HG02943 (cell line): ENCODE measurements at regions not wholly inside any gene's neighbourhood (a gene's known extent, or its start where the extent isn't known, plus 50 kb on each side); places are given as distances from the start of the nearest gene placed in this dataset.

Experiments
- ATAC-seq: cut with Tn5 transposase; IDR thresholded peaks from one replicate; pipeline ENCODE4 v1.9.1; 2021; ENCODE audit warnings: mild to moderate bottlenecking, low read depth, moderate library complexity; ENCODE audit not compliant: unreplicated experiment

- ATAC-seq = no peak
Observed at GRCh38 chr10:78765726-78766335, 302.9 kb upstream of the ZMIZ1 start.

DNA sequence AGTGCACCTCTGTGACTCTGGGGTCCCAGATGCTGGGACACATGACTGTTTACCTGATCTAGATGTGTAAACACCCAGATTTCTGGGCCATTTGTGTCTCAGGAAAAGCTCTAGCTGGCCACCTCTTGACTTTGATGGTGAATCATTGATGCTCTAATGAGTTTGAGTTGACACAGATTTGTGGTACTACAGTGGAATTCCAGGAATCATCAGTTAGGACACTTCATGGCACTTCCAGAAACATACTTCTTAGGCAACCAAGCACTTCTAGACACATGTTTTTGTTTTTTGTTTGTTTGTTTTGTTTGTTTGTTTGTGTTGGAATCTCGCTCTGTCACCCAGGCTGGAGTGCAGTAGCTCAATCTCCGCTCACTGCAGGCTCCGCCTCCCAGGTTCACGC, 302.2 kb upstream of the ZMIZ1 start:
- no peak for ATAC-seq

DNA sequence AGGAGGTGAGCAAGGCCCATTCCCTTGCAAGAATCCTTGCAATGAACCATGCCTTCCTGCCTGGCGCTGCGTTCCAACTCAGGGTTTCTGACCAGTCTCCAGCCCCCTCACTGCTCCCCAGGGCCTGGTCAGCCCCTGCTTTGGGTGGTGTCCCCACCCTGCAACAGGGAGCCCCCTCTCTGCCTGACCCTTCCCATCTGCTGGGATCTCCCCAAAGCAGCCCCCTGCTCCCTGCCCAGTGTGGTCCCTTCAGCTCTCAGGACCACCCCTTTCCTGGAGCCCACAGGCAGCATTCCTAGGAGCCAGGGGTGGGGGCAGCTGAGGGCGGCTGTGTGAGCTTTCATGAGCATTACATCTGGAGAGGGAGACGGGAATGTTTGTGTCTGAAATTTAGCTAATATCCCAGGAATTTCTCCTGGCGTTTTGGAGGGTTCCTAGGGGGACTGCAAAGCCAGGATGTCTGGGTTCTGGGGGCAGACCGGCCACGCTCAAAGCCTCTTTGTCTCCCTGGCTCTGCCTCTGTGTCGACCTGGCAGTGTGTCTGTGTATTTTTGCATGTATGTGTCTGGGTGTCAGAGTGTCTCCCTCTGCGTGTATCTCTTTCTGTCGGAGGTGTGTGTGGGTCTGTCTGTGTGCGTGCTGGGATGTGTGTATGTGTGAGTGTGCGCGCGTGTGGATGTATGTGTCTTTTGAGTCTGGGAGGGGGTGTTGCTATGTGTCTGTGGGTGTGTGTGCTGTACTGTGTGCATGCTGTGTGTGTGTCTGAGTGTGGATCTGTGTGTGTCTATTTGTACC, 300.5 kb upstream of the ZMIZ1 start:
- no peak for ATAC-seq

DNA sequence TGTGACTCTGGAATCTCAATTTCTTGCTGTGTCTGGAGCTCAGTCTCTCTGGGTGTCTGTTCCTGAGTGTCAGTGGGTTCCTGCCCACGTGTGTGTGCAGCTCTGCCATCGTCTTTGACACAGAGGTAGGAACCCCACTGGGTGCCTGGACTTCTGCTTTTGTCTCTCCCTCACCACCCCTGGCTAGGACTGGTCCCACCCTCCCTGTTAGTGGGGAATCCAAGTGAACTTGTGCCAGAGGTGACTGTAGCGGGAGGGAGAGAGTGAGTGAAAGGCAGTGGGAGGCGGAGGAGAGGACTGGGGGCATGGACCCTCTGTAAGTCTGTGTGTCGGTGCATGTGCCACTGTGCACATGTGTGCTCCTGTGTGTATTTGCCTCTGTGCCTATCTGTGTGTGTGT, 299.9 kb upstream of the ZMIZ1 start:
- no peak for ATAC-seq

DNA sequence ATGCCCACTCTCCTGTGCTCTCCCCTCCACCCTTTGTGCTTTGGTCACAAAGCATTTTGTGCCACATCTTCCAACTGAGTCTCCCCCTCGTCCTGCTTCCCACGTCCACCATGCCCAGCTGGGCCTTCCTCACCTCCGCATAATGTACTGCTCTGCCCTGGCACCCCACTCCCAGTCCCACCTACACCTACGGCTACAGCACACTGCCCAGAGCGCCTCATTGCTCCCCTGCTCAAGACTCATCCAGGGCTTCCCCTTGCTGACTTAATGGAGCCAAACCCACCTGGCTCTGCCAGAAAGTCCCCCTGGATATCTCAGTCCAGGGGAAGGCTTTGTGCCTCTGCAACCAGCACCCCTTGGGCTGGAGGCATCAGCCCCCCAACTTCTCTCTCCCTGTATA, 299.2 kb upstream of the ZMIZ1 start:
- no peak for ATAC-seq

- ATAC-seq = no peak
Observed at GRCh38 chr10:78770167-78771090, 298.3 kb upstream of the ZMIZ1 start.

DNA sequence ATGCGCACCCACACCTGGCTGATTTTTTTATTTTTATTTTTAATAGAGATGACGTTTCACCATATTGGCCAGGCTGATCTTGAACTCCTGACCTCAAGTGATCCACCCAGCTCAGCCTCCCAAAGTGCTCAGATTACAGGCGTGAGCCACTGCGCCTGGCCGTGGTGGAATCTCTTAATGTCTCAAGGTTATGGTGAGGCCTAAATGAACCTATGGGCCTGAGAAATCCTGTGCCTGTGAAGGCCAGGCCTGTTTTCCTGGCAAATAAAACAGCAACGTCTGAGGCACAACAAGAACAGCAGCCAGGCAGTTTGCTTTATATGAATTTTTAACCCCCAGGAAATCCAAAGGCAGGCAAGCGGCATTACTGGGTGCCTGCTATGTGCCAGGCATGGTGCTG, 297.5 kb upstream of the ZMIZ1 start:
- ATAC-seq = no peak

- ATAC-seq = no peak
Observed at GRCh38 chr10:78771808-78772455, 296.8 kb upstream of the ZMIZ1 start.

DNA sequence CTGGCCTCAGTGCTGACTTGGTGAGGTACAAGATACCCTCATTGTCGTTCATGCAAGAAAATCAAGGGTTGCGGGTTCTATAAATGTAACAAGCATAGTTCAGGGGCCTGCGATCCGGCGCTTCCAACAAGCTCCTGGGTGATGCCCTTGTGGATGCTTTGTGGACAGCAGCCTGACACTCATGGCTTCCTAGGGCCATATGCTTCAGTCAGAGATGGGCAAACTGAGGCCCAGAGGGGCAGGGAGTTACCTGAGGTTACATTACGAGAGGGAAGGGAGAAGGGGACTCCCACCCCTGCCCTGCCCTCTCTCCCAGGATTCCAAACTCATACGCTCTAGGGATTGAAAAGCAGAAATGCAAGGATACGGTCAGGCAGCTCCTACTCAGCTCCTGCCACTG, 296.3 kb upstream of the ZMIZ1 start:
- no peak for ATAC-seq

GRCh38 chr10:78772986-78773530, 295.7 kb upstream of the ZMIZ1 start:
- ATAC-seq = no peak

GRCh38 chr10:78774614-78774998, 294.2 kb upstream of the ZMIZ1 start:
- no peak for ATAC-seq

DNA sequence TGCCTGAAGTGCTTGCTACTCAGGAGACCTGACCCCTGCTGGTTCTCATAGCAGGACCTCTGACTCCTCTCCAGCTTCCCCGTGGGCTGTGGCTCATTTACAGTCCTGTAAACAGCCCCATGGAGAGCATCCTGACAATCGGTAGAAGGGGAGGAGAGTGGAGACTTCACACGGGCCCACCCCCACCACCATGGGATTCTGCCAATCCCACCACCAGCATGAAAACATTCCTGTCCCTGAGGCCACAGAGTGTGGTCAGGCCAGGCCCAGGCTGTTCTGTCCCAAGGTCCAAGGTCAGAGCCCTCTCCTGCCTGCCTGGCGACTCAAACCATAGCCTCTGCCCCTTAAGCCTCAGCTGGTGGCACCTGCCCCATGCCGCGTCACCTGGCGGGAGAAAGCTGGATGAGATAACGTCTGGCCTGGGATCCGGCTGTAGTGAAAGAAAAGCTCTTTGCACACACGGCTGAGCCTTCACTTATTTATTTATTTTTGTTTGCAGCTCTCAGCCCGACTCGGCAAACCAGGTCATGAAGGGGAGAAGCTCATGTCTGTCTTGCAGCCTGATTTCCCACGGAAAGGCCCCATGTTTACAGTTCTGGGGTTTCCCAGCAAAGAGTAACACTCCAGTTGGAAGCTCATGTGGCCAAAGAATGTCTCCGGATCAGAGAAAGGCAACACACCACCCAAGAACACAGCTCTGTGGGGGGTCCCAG, 293.6 kb upstream of the ZMIZ1 start:
- no peak for ATAC-seq

GRCh38 chr10:78775891-78776290, 292.9 kb upstream of the ZMIZ1 start:
- no peak for ATAC-seq

DNA sequence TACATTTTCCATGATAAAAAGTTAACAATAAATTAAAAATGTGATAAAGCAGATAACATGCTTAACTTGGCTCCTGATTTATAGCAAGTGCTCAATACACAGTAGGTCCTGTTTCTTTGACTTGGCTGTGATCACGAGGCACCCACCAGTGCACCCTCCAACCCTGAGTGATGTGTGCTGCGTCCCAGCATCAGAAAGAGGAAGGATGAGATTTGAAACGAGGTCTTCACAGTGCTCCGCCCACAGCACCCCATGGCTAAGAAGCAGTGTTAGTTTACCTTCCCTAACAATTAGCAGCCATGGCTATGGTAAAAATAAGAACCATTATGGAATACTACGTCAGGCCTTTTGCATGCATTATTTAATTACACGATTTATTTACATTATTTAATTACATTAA, 292.0 kb upstream of the ZMIZ1 start:
- ATAC-seq = no peak

GRCh38 chr10:78777466-78777865, 291.3 kb upstream of the ZMIZ1 start:
- no peak for ATAC-seq

DNA sequence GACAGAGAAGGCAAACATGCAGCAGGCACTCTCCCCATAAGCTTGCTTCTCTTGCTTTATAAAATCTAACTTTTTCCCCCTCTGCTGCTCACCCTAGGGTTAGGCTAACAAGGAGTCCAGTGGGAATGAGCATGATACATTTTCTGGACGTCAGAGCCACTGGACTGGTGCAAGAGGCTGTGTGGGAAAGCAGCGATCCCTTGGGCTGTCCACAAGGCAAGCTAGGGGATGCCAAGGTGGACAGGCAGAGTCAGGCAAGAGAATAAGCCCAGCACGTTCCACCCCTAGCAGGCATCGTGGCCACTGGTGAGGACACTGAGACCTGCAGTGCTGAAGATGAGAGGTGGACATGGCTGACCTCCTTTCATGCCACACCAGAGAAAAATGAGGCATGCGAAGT, 290.9 kb upstream of the ZMIZ1 start:
- no peak for ATAC-seq

DNA sequence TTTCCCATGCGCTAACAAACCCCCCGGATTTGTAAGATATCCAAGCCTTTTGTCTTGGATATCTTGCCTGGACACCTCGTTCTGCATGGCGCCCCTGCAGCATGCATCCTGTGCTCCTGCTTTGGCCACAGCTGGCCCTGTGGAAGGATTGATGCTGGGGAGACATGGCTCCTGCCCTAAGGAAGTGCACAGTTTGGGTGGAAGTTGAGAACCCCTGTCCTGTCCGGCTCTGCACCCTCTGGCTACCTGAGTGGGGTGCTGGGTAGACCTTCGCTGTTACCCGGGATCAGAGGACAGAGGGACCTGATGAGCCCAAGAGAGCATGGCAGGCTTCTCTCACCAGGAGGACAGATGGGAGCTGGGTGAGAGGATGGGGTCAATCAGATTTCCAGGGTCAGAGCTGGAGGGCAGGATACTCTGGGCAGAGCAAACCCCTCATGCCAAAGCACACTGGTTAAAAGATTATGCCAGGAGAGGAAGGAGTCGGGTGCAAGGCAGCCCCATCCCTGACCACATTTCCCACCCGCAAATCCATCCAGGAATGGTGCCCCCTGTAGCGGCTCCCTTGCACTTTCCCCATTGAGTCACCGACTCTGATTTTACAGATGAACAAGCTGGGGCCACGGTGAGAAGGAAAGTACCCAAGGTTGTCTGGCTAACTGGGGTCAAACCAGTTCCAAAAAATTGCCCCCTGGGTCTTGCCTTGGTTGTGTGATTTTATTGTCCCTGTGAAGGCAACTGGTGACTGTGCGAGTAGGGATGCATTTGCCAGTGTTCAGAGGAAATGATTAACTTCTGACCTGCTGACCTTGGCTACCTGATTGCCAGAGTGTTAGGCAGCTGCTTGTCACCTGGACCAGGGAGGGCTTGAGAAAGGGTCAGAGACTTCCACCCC, 290.1 kb upstream of the ZMIZ1 start:
- no peak for ATAC-seq

GRCh38 chr10:78779339-78779955, 289.3 kb upstream of the ZMIZ1 start:
- ATAC-seq = no peak
